Lower leg skin (tissue), 4 donors: ENCODE measurements at regions not wholly inside any gene's neighbourhood (a gene's known extent, or its start where the extent isn't known, plus 50 kb on each side); places are given as distances from the start of the nearest gene placed in this dataset.

Experiments used
- DNase-seq, 2 donors: peaks; one replicate each; pipeline ENCODE4 v3.0.0-alpha.2; 2019; ENCODE audit warnings: low spot score in 2 of 2
- H3K4me3 ChIP-seq: fragments of 200-600 bp; sonication (generic); 2 replicates; pipeline ENCODE4 v1.5.1; 2017; ENCODE audit warnings: mild to moderate bottlenecking, low read depth; ENCODE audit not compliant: poor library complexity, severe bottlenecking
- POLR2A ChIP-seq, 2 donors: fragments of 450-650 bp; IDR thresholded peaks; one replicate each; pipeline ENCODE4 v1.6.1; 2016 to 2017; ENCODE audit warnings: antibody characterized with exemption in 2 of 2, mild to moderate bottlenecking in 1 of 2, moderate library complexity in 1 of 2
- WGBS, 2 donors: methylation state at CpG; one replicate each; pipeline ENCODE4 v1.1.5; 2018; 5-methylcytosine and 5-hydroxymethylcytosine counted together
- intact Hi-C: fragments of 100-400 bp; cut with DNase I; formaldehyde crosslinking; loops from one replicate; pipeline ENCODE4 v1.15.0; 2023; ENCODE audit warnings: low total_unique reads
- TF ChIP-seq, protein P1 (sequence below), 3 donors: fragments of 450-650 bp; IDR thresholded peaks; one replicate each; pipeline ENCODE4 v1.5.1; 2016; ENCODE audit warnings: antibody characterized with exemption in 3 of 3, mild to moderate bottlenecking in 3 of 3, moderate library complexity in 2 of 3

DNA sequence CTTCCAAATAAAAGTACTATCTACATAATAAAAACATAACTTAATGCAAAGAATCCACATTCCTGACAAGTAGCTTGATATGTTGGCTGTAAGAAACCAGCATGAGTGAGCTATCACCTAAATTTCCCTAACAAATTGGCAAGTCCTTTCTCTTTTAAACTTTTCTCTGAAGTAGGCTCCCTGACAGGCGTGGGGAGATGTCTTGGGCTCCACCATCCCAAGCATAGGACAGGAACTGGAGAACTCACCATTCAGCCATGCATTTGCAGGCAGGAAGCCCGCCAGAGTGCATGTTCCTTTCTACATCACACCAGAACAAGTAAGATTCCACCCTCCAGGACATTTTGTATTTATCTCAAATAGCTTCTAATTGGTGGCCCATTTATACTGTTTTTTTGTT is 921.9 kb upstream of the CELF4 start:
- TF ChIP-seq, protein P1, sequence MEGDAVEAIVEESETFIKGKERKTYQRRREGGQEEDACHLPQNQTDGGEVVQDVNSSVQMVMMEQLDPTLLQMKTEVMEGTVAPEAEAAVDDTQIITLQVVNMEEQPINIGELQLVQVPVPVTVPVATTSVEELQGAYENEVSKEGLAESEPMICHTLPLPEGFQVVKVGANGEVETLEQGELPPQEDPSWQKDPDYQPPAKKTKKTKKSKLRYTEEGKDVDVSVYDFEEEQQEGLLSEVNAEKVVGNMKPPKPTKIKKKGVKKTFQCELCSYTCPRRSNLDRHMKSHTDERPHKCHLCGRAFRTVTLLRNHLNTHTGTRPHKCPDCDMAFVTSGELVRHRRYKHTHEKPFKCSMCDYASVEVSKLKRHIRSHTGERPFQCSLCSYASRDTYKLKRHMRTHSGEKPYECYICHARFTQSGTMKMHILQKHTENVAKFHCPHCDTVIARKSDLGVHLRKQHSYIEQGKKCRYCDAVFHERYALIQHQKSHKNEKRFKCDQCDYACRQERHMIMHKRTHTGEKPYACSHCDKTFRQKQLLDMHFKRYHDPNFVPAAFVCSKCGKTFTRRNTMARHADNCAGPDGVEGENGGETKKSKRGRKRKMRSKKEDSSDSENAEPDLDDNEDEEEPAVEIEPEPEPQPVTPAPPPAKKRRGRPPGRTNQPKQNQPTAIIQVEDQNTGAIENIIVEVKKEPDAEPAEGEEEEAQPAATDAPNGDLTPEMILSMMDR (IDR thresholded peaks at IDR 0.05): no peak
- no peak for TF ChIP-seq POLR2A (IDR thresholded peaks at IDR 0.05)
- no peak overlapping the region for H3K4me3 ChIP-seq
- DNase-seq: no peak
- 77 to 81% methylated on average over 2 of the region's 2 CpGs for WGBS, 2 donors
- intact Hi-C loops: no loop called here

DNA sequence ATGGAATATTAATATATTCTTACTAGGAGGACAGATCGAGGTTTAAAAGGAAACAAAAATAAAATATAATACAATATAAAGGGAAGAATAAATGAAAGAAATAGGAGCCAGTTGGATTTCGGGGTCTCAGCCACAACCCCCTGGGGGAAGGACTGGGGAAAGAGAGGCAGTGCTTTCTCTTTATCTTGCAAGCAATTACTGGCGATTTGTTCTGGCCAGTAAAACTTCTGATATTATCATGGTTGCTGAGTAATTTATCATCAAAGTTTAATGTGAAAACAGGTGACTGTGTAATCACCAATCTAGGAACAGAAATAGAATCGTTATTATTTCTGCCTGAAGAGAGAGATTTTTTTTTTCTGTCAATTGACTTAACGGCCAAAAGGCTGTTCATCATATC is 917.7 kb upstream of the CELF4 start:
- no peak for DNase-seq
- WGBS, 2 donors: 41 to 55% methylated on average over 5 of the region's 5 CpGs
- intact Hi-C loops: no loop called here
- H3K4me3 ChIP-seq: no peak overlapping the region
- TF ChIP-seq, protein P1 (IDR thresholded peaks at IDR 0.05): no peak

DNA sequence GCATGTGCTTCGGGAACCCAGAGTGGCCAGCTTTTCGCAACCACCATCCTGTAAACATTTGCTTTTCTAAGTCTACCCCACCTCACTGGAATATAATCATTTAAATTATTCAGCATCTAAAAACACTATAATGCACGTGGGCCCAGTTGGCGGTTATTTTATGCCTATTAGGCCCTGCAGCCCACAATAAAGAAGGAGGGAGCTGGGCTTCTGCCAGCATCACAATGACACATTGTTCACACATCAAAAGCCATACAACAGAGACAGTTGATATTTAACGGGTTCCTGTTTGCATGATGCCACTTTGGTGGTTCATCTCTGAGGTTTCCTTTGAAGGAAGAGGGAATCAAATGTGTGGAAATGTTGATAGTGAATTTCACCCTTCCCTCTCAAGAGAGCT is 916.0 kb upstream of the CELF4 start:
- intact Hi-C loops: no loop called here
- 55 to 61% methylated on average over 5 of the region's 5 CpGs for WGBS, 2 donors
- no peak for TF ChIP-seq POLR2A (IDR thresholded peaks at IDR 0.05)
- TF ChIP-seq, protein P1 (IDR thresholded peaks at IDR 0.05): no peak
- no peak for DNase-seq
- no peak overlapping the region for H3K4me3 ChIP-seq

DNA sequence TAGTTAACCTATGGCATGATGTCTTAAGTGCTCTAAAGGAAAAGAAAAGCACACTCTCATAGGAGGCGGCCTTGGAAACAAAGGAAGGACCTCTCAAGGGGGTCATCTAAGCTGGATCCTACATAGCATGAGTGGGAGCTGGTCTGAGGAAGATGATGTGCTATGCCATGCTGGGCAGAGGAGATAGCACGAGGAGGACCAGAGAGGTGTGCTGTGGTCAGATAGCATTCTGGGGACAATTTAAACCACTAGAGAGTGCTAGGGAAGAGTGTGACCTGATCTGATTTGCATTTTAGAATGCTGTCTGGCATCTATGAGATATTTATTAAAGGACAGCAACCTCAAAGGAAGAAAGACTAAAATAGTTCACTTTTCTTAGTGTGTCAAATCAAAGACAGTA is 910.1 kb upstream of the CELF4 start:
- WGBS, 2 donors: 83 to 84% methylated on average over 2 of the region's 2 CpGs
- intact Hi-C loops: no loop called here
- H3K4me3 ChIP-seq: no peak overlapping the region
- TF ChIP-seq POLR2A (IDR thresholded peaks at IDR 0.05): no peak
- TF ChIP-seq, protein P1 (IDR thresholded peaks at IDR 0.05): no peak
- no peak for DNase-seq

GRCh38 chr18:38473535-38473934 is 907.9 kb upstream of the CELF4 start:
- intact Hi-C loops: no loop called here
- TF ChIP-seq, protein P1 (IDR thresholded peaks at IDR 0.05): no peak
- TF ChIP-seq POLR2A (IDR thresholded peaks at IDR 0.05): no peak
- WGBS, 2 donors: 64 to 83% methylated on average over 2 of the region's 2 CpGs
- no peak for DNase-seq
- no peak overlapping the region for H3K4me3 ChIP-seq

DNA sequence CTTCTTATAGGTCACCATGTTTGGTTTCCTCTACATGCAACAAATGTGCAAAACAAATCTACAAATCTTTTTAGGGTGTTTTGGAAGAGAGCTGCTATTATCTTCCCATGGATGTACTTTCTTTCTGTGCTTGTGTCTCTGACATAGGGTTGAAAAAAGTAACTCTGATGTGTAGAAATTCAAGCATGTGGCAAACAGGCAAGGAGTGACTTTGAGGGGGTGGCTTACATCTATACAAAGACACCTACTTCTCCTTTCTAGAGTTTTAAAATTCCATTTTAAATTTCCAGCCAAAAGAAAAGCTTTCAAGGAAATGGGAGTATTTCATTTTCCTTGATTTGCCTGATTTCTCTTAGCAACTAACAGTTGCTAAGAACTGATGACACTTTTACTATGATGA is 904.8 kb upstream of the CELF4 start:
- intact Hi-C loops: no loop called here
- DNase-seq: no peak
- no peak for TF ChIP-seq POLR2A (IDR thresholded peaks at IDR 0.05)
- TF ChIP-seq, protein P1 (IDR thresholded peaks at IDR 0.05): no peak
- no peak overlapping the region for H3K4me3 ChIP-seq
